WTC11 (cell line): ENCODE measurements at regions not wholly inside any gene's neighbourhood (a gene's known extent, or its start where the extent isn't known, plus 50 kb on each side); places are given as distances from the start of the nearest gene placed in this dataset.

Experiments
- ATAC-seq: fragments of 200-7000 bp; cut with Tn5 transposase; 2 replicates; pipeline ENCODE4 v1.10.0; 2021; ENCODE audit warnings: mild to moderate bottlenecking, moderate library complexity
- CTCF ChIA-PET: fragments of 300-600 bp; sonication (Branson Sonifier 250); formaldehyde crosslinking; loops from one replicate; lab custom pipeline; 2021; ENCODE audit warnings: antibody characterized with exemption; lab: Charles Lee
- POLR2A ChIA-PET: fragments of 350-600 bp; sonication (Branson Sonifier 250); formaldehyde crosslinking; loops from one replicate; lab custom pipeline; 2021; ENCODE audit warnings: antibody characterized with exemption; lab: Charles Lee
- DNase-seq: peaks from one replicate; pipeline ENCODE4 v3.0.0; 2021; ENCODE audit warnings: low spot score
- H3K27ac Mint-ChIP-seq: 2 replicates; pipeline ENCODE4 v1.8.0; 2021; ENCODE audit warnings: mixed read lengths
- H3K27me3 Mint-ChIP-seq: 2 replicates; pipeline ENCODE4 v1.8.0; 2021; ENCODE audit warnings: low read depth, mild to moderate bottlenecking, moderate library complexity, mixed read lengths
- H3K36me3 Mint-ChIP-seq: 2 replicates; pipeline ENCODE4 v1.8.0; 2021; ENCODE audit warnings: mixed read lengths
- H3K4me1 Mint-ChIP-seq: 2 replicates; pipeline ENCODE4 v1.8.0; 2022; ENCODE audit warnings: mixed read lengths
- H3K4me3 Mint-ChIP-seq: 2 replicates; pipeline ENCODE4 v1.8.0; 2021; ENCODE audit warnings: mild to moderate bottlenecking, moderate library complexity, mixed read lengths
- H3K9me3 Mint-ChIP-seq: 2 replicates; pipeline ENCODE4 v1.8.0; 2021; ENCODE audit warnings: mixed read lengths
- AFF4 ChIP-seq: sonication (generic); formaldehyde crosslinking; IDR thresholded peaks from 2 replicates; pipeline ENCODE4 v1.8.1; 2023; ENCODE audit warnings: mild to moderate bottlenecking, missing genetic modification reagents, borderline replicate concordance
- ATF2 ChIP-seq: sonication (generic); formaldehyde crosslinking; IDR thresholded peaks from 2 replicates; pipeline ENCODE4 v1.8.1; 2022; ENCODE audit warnings: low read depth, missing genetic modification reagents, borderline replicate concordance
- CBFB ChIP-seq: sonication (generic); formaldehyde crosslinking; IDR thresholded peaks from 2 replicates; pipeline ENCODE4 v1.8.1; 2022; ENCODE audit warnings: mild to moderate bottlenecking, low read depth, missing genetic modification reagents
- CREB1 ChIP-seq: sonication (generic); formaldehyde crosslinking; IDR thresholded peaks from 2 replicates; pipeline ENCODE4 v1.8.0; 2023; ENCODE audit warnings: mild to moderate bottlenecking, missing genetic modification reagents
- E2F1 ChIP-seq: sonication (generic); formaldehyde crosslinking; IDR thresholded peaks from 2 replicates; pipeline ENCODE4 v1.8.0; 2022; ENCODE audit warnings: mild to moderate bottlenecking, missing genetic modification reagents
- ETV6 ChIP-seq: sonication (generic); formaldehyde crosslinking; IDR thresholded peaks from 2 replicates; pipeline ENCODE4 v1.8.1; 2022; ENCODE audit warnings: mild to moderate bottlenecking, missing genetic modification reagents
- FOXK1 ChIP-seq: sonication (generic); formaldehyde crosslinking; IDR thresholded peaks from 2 replicates; pipeline ENCODE4 v1.8.0; 2022; ENCODE audit warnings: mild to moderate bottlenecking, moderate library complexity, missing genetic modification reagents
- JUN ChIP-seq: sonication (generic); formaldehyde crosslinking; IDR thresholded peaks from 2 replicates; pipeline ENCODE4 v1.8.0; 2023; ENCODE audit warnings: mild to moderate bottlenecking, missing genetic modification reagents
- MAX ChIP-seq: sonication (generic); formaldehyde crosslinking; IDR thresholded peaks from 2 replicates; pipeline ENCODE4 v1.8.0; 2022; ENCODE audit warnings: mild to moderate bottlenecking, missing genetic modification reagents
- MYBL2 ChIP-seq: sonication (generic); formaldehyde crosslinking; IDR thresholded peaks from 2 replicates; pipeline ENCODE4 v1.8.1; 2023; ENCODE audit warnings: mild to moderate bottlenecking, moderate library complexity, missing genetic modification reagents
- NFE2L1 ChIP-seq: sonication (generic); formaldehyde crosslinking; IDR thresholded peaks from 2 replicates; pipeline ENCODE4 v1.8.1; 2023; ENCODE audit warnings: missing genetic modification reagents
- NFYB ChIP-seq: sonication (generic); formaldehyde crosslinking; conservative IDR thresholded peaks from 2 replicates; pipeline ENCODE4 v1.8.0; 2022; ENCODE audit warnings: low read depth, missing genetic modification reagents
- OVOL2 ChIP-seq: fragments of 250-450 bp; sonication (Bioruptor Pico); IDR thresholded peaks from 2 replicates; pipeline ENCODE4 v1.9.0; 2021; ENCODE audit warnings: mild to moderate bottlenecking, borderline replicate concordance
- PRDM15 ChIP-seq: sonication (generic); formaldehyde crosslinking; IDR thresholded peaks from 2 replicates; pipeline ENCODE4 v1.8.0; 2022; ENCODE audit warnings: missing genetic modification reagents
- SMAD4 ChIP-seq: sonication (generic); formaldehyde crosslinking; IDR thresholded peaks from 2 replicates; pipeline ENCODE4 v1.8.0; 2022; ENCODE audit warnings: mild to moderate bottlenecking, missing genetic modification reagents
- SP1 ChIP-seq: sonication (generic); formaldehyde crosslinking; conservative IDR thresholded peaks from 2 replicates; pipeline ENCODE4 v1.8.1; 2022; ENCODE audit warnings: missing genetic modification reagents
- ZMAT4 ChIP-seq: fragments of 250-450 bp; sonication (Bioruptor Pico); IDR thresholded peaks from 2 replicates; pipeline ENCODE4 v1.9.0; 2021; ENCODE audit warnings: mild to moderate bottlenecking
- ZNF121 ChIP-seq: sonication (generic); formaldehyde crosslinking; IDR thresholded peaks from 2 replicates; pipeline ENCODE4 v1.8.0; 2023; ENCODE audit warnings: missing genetic modification reagents
- ZNF138 ChIP-seq: sonication (generic); formaldehyde crosslinking; conservative IDR thresholded peaks from 2 replicates; pipeline ENCODE4 v1.8.1; 2022; ENCODE audit warnings: mild to moderate bottlenecking, moderate library complexity, missing genetic modification reagents

GRCh38 chr13:47747901-47748300, 253.2 kb downstream of the SUCLA2 start:
- ChIA-PET CTCF (interaction anchor here (1.1 to 1.3 kb wide), 2 partner anchors 289 to 785 kb away, joined by 3 read pairs; partner anchors contain the start of gene NUDT15), POLR2A (no interaction called here)
- H3K27ac Mint-ChIP-seq, result no peak overlapping the region
- H3K4me1 Mint-ChIP-seq, result peaks cover 5% of the 10 kb centered on the region
- no peak overlapping the region for H3K4me3 Mint-ChIP-seq
- no peaks in the 10 kb centered on the region for H3K27me3 Mint-ChIP-seq
- ATAC-seq (peak; percentile 70), DNase-seq (no peak)
- H3K9me3 Mint-ChIP-seq, result no peaks in the 10 kb centered on the region
- no peak for TF ChIP-seq MYBL2
- no peak for TF ChIP-seq NFE2L1 (CRISPR knock-in tag)
- TF ChIP-seq SP1 (CRISPR knock-in tag), result no peak
- H3K36me3 Mint-ChIP-seq, result no peaks in the 10 kb centered on the region

GRCh38 chr13:47726394-47726793, 274.7 kb downstream of the SUCLA2 start:
- no peak for ATAC-seq
- CTCF ChIA-PET, result no interaction called here
- no peak overlapping the region for H3K27ac Mint-ChIP-seq
- H3K27me3 Mint-ChIP-seq, result no peaks in the 10 kb centered on the region
- H3K9me3 Mint-ChIP-seq, result no peaks in the 10 kb centered on the region
- POLR2A ChIA-PET, result no interaction called here
- TF ChIP-seq AFF4 (CRISPR knock-in tag) (no peak), PRDM15 (no peak), ZNF138 (no peak), CBFB (no peak), OVOL2 (CRISPR knock-in tag) (no peak), ZNF121 (CRISPR knock-in tag) (no peak), ATF2 (CRISPR knock-in tag) (no peak), FOXK1 (CRISPR knock-in tag) (no peak), MAX (no peak), SMAD4 (CRISPR knock-in tag) (no peak), NFYB (CRISPR knock-in tag) (no peak), JUN (CRISPR knock-in tag) (no peak), E2F1 (CRISPR knock-in tag) (no peak), CREB1 (CRISPR knock-in tag) (no peak), ZMAT4 (CRISPR knock-in tag) (no peak), ETV6 (CRISPR knock-in tag) (no peak)
- TF ChIP-seq, all 79 proteins: peak for 0
- DNase-seq, result no peak
- Mint-ChIP-seq H3K4me1 (no peaks in the 10 kb centered on the region), H3K4me3 (no peak overlapping the region), H3K36me3 (no peaks in the 10 kb centered on the region)
